Cardiac septum (tissue), 1 donor: ENCODE measurements at regions not wholly inside any gene's neighbourhood (a gene's known extent, or its start where the extent isn't known, plus 50 kb on each side); places are given as distances from the start of the nearest gene placed in this dataset.

Source experiments
- DNase-seq: peaks from one replicate; pipeline ENCODE4 v3.0.0-alpha.2; 2020; ENCODE audit warnings: low spot score
- intact Hi-C: fragments of 100-400 bp; cut with DNase I; formaldehyde crosslinking; loops from one replicate; pipeline ENCODE4 v1.14.0; 2022
- donor health status: DM: no; HTN: no; CAD: no.

DNA sequence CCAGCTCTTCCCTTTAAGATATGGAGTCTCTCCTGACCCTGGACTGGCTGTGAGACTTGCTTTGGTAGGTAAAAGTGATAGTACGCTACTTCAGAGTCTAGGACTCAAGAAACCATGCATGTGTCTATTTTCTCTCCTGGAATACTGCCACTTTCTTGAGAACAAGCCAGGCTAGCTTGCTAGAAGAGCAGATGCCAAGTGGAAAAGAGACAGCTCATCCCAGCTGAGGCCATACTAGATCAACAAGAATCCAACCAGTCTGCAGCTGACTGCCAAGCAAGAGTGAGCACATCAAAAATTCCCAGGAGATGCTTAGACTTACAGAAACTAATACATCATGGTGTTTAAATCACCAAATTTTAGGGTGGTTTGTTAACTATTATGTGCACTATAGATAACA, 208.3 kb upstream of the RBMS3 start:
- intact Hi-C loops = no loop called here
- DNase-seq = no peak

DNA sequence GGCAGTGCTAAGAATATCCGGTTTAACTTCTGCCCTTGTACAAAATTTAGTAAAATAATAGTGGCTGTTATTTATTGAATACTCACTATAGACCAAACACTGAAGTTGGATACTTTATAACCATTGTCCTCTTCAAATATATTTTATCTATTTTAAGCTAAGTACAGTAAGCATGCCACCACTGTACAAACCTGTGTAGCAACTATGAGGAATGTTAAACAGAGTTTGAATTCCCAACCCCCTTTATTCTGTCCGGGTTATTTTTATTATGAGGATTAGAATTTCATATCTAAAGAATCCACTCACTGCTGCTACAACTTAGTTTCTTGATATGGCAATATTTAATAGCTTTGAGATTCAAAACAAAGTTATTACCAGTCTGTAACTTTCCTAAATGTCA, 203.5 kb upstream of the RBMS3 start:
- intact Hi-C loops = no loop called here

DNA sequence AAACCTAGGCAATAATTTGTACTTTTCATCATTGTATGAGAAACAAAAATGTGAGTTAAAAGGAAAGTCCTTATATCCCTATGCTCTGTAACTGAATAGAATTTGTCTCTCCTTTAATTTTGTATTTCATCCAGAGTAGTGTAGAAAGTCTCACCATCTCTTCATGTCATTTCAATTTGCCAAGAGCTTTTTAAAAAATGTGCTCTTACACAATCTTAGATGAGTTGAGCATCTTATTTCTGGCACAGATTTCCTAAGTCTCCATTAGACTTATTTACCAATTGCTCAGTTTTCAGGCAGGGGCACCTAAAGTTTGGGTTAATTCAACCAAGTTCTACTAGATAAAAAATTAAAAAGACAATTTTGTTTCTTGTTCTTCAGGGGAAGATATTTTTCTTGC, 201.5 kb upstream of the RBMS3 start:
- no peak for DNase-seq
- intact Hi-C loops = no loop called here

More for the DNA sequence above, 203.5 kb upstream of the RBMS3 start:
- no peak for DNase-seq

DNA sequence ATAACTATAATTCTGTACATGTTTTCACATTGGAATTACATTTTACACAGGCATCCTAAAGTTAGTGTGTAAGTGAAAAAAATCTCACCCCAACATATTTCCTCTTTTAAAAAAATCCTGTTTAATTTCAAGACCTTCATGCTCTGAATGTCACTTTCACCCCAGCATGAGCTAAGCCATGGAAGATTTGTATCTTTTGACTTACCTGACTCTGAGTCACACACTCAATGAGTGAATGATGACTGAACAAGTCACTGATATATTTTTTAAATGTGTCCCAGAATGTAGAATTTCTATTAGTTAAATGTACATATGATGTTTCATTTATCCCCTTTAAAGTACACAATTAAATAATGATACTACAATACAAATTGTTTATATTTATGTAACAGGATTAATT, 199.9 kb upstream of the RBMS3 start:
- no peak for DNase-seq
- intact Hi-C loops = no loop called here

DNA sequence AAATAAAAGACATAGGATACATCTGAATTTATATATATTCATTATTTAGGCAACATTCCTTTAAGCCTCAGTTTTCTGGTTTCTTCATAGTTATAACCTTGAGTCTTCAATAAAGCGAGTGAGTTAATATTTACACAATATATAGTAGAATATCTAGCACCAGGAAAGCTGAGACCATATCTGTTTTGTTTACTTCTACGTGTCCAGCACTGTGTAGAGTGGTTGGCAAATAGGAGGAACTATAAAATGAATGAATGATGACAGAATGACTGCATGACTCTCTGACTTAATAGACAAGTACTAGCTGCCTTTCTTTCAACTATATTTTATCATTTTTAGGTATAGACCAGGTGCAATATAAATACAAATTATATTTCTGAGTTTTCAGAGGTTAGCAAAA, 197.8 kb upstream of the RBMS3 start:
- intact Hi-C loops = no loop called here
- DNase-seq = no peak

DNA sequence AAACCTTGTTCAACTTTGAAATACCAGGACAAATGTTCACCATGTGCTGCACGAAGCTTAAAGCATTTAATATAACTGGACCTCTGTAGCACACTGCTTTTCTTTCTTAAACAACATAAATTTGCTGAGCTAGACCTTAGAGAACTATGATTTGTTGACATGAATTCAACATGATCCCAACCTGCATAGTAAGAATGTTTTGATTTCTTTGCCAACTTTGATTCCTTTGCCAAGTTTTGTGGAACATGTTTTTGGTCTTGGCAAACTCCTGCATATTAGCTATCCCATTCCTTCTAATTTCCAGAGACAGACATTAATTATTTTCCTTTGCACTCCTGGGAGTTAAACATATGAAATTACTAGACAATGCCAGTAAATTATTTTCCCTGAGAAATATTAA, 197.2 kb upstream of the RBMS3 start:
- intact Hi-C loops = no loop called here
- DNase-seq = no peak

DNA sequence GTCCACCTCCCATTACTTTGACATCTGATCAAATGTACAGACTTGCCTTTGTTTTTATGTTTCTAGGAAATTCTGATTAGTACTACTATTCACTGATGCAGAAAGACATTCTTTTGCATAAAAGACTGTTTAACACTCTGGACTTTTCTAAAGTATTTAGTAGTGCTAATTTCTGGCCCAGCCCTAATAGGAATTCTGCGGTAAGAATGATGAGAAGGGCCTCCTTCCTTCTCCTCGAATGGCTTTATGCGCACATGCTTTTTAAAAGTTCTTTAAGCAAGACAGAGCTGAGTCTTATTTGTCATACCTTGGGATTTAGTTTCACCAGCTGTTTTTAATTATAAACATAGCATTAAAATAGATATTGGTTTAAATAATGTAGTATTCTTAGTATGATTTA, 192.3 kb upstream of the RBMS3 start:
- no peak for DNase-seq
- intact Hi-C loops = no loop called here

DNA sequence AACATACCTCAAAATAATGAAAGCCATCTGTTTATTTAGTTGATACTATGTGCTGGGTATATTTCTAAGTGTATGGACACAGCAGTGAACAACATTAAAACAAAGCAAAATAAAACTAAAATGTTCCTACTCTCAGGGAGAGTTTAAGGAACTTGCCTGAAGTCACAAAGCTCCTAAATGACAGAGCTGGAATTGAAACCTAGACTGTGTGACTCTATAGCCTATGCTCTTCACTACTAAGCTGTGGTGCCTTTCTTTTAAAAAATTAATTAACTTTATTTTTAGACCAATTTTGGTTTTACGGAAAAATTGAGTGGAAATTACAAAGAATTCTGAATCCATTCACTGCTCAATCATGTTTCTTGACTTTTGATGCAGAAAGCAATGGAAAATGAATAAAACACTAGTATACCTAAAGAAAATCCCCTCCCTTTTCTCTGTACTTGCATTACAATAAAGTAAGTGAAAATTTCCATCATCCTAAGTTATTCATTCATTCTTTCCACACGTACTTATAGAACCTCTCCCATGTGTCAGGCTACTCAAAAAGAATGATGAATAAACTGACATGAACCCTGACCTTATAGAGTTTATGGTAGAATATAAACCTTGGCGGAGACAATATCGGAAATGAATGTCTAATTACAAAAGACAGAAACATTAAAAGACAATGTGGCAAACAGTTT, 189.8 kb upstream of the RBMS3 start:
- DNase-seq = no peak
- intact Hi-C loops = no loop called here

DNA sequence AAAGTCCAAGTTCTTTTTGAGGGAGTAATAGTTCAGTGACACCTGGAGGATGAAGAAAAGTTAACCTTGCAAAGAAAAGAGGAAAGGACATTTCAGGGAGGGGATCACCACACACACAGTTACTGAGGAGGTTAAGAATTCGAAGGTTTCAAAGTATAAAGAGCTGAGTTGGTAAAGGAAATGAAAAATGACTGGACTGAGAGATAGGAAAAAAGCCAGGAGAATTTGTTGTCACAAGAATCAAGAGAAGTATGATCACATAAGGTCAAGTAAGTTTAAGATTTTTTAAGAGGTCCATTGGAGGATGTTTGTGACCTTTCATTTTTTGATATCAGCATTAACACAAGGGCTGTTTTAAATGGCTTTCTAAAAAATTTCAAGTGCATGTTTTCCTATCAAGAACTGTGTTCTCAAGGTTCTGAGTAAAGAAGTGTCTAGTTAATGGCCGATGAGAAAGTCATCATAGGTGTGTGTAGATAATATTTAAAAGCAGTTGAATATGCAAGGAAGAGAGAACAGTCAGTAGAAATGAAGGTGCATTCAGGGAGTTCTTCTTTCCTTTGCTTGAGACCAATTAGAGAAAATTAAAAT, 189.2 kb upstream of the RBMS3 start:
- no peak for DNase-seq
- intact Hi-C loops = no loop called here

DNA sequence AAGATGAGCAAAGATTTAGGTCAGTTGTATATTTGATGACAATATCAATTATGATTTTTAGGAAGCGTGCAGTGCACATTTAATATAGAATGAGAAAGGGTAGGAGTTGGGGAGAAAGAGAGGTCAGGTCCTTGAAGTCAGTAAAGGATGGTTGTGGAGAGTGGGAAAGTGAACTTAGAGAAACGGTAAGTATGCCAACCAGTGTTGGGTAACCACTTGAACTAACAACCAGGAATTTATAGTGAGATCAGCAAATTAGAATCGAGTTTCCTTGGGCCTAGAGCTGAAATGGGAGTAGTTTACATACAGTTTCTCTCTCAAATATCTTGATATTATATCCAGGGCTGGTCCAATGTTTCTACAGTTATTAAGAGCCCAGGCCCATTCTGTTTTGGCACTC, 188.5 kb upstream of the RBMS3 start:
- DNase-seq = no peak
- intact Hi-C loops = no loop called here

DNA sequence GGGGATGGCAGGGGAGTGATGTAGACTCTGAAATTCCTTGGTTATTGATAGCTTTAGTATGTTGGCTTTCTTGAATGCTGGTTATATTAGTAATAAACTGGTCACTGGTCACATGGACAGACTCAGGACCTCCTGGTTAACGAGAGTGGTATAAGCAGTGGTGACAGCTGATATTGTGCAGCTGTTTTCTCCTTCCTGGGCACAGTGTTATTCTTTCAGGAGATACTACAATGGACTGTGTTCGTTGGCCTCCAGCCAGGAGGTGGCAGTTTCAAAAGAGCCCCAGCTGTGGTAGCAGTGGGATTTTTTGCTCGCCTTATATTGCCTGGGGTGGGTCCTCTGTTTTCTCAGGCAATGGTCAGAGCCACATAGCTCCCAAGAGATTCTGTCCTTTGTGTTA, 181.6 kb upstream of the RBMS3 start:
- DNase-seq = no peak
- intact Hi-C loops = no loop called here

DNA sequence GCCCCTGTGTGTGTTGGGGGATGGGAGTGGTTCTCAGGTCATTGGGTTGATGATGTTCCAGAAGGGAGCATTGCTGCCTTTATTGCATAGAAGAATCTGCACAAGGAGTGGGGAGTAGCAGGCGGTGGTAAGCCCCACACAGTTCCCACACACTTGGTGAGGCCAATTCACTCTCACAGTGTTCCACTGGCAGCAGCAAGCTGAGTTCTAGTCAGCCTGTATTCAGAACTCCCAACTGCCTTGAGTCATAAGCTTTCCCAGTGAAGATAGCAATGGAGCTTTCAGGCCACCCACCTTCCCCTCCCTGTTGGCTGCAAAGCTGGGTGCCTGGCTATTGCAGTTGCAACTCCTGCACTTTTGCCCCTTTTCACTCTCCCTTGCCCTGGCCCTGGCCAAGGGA, 181.1 kb upstream of the RBMS3 start:
- intact Hi-C loops = no loop called here
- no peak for DNase-seq

DNA sequence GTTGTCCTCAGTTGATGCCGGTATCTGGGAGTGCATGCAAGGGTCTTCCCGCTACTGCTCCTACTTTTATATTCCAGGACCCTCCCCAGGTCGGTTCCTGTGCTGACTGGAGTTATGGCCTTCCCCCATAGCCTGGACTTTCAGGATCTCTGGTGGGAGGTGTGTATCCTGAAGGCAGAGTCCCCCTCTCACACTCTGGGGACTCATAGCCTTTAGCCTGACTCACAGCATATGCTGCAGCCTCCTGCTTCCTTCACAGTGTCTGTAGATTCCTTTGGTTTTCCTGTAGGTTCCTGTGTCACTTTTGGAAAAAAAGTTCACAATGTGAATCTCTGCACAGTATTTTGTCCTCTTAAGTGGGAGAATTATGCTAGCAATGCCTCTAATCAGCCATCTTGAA, 180.6 kb upstream of the RBMS3 start:
- intact Hi-C loops = no loop called here
- DNase-seq = no peak

DNA sequence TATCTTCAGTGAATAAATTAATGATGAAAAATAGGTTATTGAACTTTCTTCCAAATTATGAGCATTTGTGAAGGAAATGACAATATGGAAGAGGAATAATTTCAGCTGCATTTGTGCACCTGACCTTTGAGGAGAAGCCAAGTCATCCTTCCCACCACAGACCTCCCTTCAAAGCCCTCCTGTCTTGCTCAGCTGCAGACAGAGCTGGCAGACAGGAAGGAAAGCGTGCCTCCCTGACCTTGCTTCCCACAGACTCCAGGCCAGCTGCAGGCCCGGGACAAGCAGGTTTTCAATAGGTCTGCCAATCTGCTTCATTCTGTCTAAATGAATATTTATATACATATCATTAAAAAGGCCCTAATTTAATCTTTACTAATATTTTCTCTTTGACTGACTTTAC, 152.9 kb upstream of the RBMS3 start:
- intact Hi-C loops = no loop called here
- DNase-seq = no peak

DNA sequence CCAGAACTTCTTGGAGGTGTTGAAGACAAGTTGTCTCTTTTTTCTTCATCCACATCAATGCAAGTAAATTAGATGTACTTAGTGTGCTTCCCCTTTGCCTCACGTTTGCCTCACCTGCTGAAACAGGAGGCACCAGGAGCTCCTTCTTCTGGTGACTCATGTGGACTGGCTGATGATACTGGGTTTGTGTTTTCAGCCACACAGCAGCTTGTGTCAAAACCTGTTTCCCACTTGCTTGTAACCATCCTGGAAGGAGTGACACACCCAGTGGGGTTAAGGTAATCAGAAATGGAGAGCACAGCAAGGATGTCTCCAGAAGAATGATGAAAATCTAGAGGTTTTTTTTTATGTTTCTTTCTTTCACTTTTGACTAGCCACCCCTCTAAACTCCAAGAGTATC, 143.3 kb upstream of the RBMS3 start:
- intact Hi-C loops = no loop called here

DNA sequence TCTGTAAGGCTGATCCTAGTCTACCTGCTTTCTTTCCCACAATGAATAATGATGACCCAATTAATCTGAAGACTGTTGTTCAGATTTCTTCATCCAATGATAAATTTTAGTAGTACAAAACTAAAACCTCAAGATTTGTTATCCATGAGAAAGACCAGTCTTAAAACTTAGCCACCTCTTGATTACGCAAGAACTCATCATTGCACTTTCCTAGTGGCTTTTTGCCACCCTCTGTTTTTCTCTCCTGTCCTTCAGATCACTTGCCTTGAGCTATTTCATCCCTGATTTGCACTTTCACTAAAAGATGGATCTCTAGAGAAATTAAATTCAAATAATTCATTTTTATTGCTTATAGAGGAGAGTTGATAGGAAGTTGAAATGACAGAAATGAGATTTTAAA, 142.7 kb upstream of the RBMS3 start:
- no peak for DNase-seq
- intact Hi-C loops = no loop called here

More for the DNA sequence above, 143.3 kb upstream of the RBMS3 start:
- DNase-seq = no peak

DNA sequence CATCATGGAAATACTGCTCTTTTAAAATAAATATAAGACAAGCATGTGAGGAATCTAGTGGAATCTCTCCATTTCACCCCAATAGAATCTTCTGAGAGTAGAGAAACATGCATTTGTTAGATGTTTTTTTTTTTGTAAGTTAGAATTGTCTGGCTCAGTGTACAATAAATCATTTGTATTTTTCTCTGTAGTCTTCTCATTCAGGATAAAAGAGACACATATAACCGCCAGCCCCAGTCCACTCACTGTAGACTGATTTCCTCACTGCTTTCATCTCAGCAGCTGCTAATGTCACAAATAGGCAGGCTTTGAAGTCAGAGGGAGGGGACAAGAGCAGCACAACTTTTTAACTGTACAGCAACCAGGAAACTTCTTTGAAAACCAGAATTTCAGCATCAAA, 140.2 kb upstream of the RBMS3 start:
- DNase-seq = no peak
- intact Hi-C loops = loop anchor here (5.0 kb wide), 2 partner anchors 137 to 1607 kb away; no protein-coding TSS in a partner anchor

DNA sequence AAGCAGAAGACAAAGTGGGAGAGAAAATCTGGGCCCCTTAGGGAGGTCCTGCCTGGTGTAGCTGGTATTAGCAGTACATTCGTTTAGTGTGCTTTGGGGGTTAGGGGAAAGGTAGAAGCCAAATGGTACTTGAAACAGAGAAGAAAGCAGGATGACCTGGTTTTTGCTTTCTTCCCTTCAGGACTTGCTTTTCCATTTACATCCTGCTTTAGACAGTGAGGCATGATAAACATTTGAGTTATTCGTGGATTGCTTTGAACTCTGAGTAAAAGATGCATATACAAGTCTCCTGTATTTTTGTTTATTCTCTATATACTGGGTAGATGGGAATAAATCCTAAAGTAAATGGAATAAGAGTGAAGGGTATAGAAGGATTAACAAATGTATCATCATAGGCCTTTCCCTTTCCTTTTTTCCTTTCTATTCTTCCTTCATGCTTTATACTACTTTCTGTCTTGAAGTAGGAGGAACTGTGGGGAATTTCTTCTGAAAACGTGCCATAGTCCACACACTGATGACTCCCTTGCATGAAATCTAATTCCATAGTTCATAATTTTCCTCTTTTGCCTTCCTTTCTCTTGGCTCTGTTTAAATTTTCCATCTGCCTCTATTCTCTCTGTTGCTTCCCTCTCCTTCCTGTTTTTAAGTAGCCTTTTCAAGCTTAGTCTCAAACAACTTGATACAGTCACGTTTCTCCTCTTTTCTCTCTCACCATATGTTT, 139.5 kb upstream of the RBMS3 start:
- no peak for DNase-seq
- intact Hi-C loops = loop anchor here (5.0 kb wide), 2 partner anchors 136 to 1606 kb away; no protein-coding TSS in a partner anchor

DNA sequence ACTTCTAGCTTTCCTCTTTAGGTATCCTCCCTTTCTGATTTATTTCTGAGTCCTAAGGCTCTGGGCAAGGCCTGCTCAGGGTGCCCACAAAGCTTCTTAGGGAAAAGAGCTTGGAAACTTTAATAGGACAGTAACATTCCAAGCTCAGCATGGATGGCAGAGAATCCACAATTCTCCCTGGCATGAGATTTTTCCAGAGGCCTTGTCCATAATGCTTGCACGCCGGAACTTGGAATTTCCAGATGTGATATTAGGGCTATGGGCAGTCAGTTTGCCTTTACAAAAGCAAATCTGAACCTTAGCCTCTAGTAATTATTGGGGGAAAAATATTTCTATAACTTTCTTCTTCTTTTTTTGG, 139.0 kb upstream of the RBMS3 start:
- intact Hi-C loops = loop anchor here (5.0 kb wide), 2 partner anchors 135 to 1605 kb away; no protein-coding TSS in a partner anchor
- DNase-seq = no peak

DNA sequence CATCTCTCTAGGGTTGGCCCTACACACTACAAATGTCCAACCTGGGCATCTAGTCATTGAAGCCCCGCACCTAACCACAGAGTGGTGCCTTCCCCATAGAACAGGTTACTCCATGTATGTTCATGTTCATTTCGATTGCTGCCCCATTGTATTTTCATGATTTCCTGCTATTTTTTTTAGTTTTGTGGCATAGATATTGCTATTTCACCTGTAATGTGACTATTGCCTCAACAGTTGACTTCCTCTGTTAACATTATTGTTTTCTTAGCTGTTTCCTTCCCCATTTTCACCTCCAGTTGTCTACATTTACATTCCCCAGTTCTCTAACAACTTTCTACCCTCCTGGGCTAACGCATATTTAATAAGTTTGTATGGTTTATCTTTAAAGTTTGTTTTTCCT, 137.7 kb upstream of the RBMS3 start:
- intact Hi-C loops = loop anchor here (5.0 kb wide), 2 partner anchors 134 to 1604 kb away; no protein-coding TSS in a partner anchor
- DNase-seq = no peak

DNA sequence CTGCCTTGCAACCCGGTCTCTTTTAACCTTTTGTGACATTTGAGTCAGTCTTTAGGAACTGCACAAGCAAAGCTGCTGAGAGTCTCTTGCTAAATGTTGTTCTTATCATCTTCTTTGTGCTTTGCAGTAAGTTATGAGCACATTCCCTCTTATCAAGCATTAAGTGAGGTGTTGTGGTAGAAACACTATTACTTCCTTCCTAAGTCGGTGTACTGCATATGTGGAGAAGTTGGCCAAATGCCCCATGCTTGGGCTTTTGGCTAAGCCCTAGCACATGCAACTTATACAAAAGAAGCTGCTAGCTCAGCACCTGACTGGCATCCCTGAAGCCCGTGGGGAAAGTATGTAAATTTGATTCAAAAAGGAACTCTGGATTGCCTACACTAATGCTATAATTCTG, 136.5 kb upstream of the RBMS3 start:
- intact Hi-C loops = loop anchor here (5.0 kb wide), 2 partner anchors 133 to 1603 kb away; no protein-coding TSS in a partner anchor
- DNase-seq = no peak
